HFFc6 (cell line): ENCODE measurements at regions not wholly inside any gene's neighbourhood (a gene's known extent, or its start where the extent isn't known, plus 50 kb on each side); places are given as distances from the start of the nearest gene placed in this dataset.

ENCODE experiments used
- DNase-seq: peaks from one replicate; pipeline ENCODE4 v3.0.0-alpha.2; 2018
- H3K27ac Mint-ChIP-seq: 2 replicates; pipeline ENCODE4 v1.8.0; 2020; ENCODE audit warnings: mild to moderate bottlenecking, mixed read lengths
- H3K27me3 Mint-ChIP-seq: 2 replicates; pipeline ENCODE4 v1.8.0; 2021; ENCODE audit warnings: mild to moderate bottlenecking, moderate library complexity, mixed read lengths; ENCODE audit not compliant: insufficient read depth
- H3K36me3 Mint-ChIP-seq: 2 replicates; pipeline ENCODE4 v1.8.0; 2021; ENCODE audit warnings: low read depth, mixed read lengths
- H3K4me1 Mint-ChIP-seq: 2 replicates; pipeline ENCODE4 v1.8.0; 2020; ENCODE audit warnings: low read depth, mixed read lengths
- H3K4me3 Mint-ChIP-seq: 2 replicates; pipeline ENCODE4 v1.8.0; 2020; ENCODE audit warnings: mild to moderate bottlenecking, moderate library complexity, mixed read lengths
- H3K9me3 Mint-ChIP-seq: 2 replicates; pipeline ENCODE4 v1.8.0; 2020; ENCODE audit warnings: mild to moderate bottlenecking, mixed read lengths
- CTCF ChIP-seq: fragments of 200-600 bp; sonication (generic); IDR thresholded peaks from 2 replicates; pipeline ENCODE4 v1.5.0; 2021; ENCODE audit warnings: antibody characterized with exemption, mild to moderate bottlenecking

DNA sequence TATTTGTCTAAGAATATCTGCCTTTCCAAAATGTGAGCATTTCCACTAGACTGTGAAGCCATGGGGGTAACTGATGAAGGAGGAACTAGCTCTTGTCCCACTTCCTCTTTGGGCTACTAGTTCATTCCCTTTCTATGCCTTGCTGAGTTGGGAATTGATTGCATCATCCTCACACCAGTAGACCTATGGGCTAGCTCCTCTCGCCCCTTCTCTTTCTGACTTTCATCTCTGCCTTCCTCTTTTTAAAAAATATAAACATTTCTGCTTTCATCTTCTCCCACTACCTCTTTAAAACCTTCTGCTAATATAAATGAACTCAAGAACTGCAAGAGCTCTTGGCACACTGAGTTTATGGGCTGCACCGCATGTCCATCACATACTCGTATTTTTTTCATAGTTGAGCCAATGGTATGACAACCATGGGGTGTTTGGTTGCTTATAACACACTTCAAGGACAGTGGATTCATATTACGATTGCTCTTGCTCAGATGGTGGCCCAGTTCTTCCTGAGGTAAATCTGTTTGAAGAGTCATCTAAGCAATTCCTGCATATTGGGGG is 182.0 kb downstream of the REEP3 start:
- Mint-ChIP-seq H3K36me3 (peaks cover 3% of the 10 kb centered on the region; the same call in 1 of the 2 replicates), H3K4me1 (peaks cover 54% of the 10 kb centered on the region), H3K27me3 (no peaks in the 10 kb centered on the region), H3K4me3 (no peak overlapping the region), H3K27ac (no peak overlapping the region), H3K9me3 (no peaks in the 10 kb centered on the region)
- no peak for TF ChIP-seq CTCF
- no peak for DNase-seq

DNA sequence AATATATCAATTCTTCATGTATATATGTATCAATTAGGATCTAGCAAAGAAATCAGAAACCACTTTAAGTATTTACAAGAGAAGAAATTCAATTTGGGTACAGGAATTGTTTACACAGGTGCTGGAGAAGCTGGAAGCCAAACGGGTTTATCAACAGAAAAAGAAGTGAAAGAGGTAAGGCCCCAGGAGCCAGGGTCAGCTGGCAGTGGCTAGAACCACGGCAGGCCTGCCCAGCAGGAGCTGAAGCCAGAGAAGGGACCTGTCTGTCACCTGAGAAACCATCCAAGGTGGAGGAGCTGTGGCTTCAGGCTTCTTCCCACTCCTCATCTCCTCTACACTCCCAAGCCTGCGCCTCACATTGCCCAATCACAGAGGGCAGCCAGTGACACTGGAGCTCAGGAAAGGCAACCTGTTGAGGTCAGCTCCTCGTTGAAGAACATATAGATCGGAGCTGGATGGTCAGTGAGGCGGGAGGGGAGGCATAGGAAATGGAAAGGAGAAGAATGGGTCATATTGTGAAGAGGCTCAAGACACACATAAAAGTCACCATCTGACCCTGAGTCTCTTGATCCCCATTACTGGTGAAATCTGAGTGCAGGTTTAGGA is 182.6 kb downstream of the REEP3 start:
- no peak for TF ChIP-seq CTCF
- no peak overlapping the region for H3K4me3 Mint-ChIP-seq
- H3K9me3 Mint-ChIP-seq = no peaks in the 10 kb centered on the region
- H3K27me3 Mint-ChIP-seq = no peaks in the 10 kb centered on the region
- peaks cover 3% of the 10 kb centered on the region; the same call in 1 of the 2 replicates for H3K36me3 Mint-ChIP-seq
- H3K4me1 Mint-ChIP-seq = peaks cover 53% of the 10 kb centered on the region
- DNase-seq = no peak
- H3K27ac Mint-ChIP-seq = no peak overlapping the region

GRCh38 chr10:63707254-63707910 is 186.2 kb downstream of the REEP3 start:
- H3K4me3 Mint-ChIP-seq = peak overlapping the region; percentile 7; the same call in 1 of the 2 replicates

GRCh38 chr10:63708421-63708820 is 187.2 kb downstream of the REEP3 start:
- H3K4me3 Mint-ChIP-seq = no peak overlapping the region
- no peak for TF ChIP-seq CTCF
- H3K9me3 Mint-ChIP-seq = no peaks in the 10 kb centered on the region
- H3K27ac Mint-ChIP-seq = no peak overlapping the region
- peaks cover 3% of the 10 kb centered on the region; the same call in 1 of the 2 replicates for H3K36me3 Mint-ChIP-seq
- H3K4me1 Mint-ChIP-seq = peaks cover 51% of the 10 kb centered on the region
- no peak for DNase-seq
- H3K27me3 Mint-ChIP-seq = no peaks in the 10 kb centered on the region; the same call in 1 of the 2 replicates

More at GRCh38 chr10:63707254-63707910, 186.2 kb downstream of the REEP3 start:
- H3K27ac Mint-ChIP-seq = peak overlapping the region; percentile 70
- no peaks in the 10 kb centered on the region for H3K9me3 Mint-ChIP-seq
- peaks cover 3% of the 10 kb centered on the region; the same call in 1 of the 2 replicates for H3K36me3 Mint-ChIP-seq
- no peaks in the 10 kb centered on the region; the same call in 1 of the 2 replicates for H3K27me3 Mint-ChIP-seq
- H3K4me1 Mint-ChIP-seq = peaks cover 45% of the 10 kb centered on the region
- peak; percentile 99 for DNase-seq
- TF ChIP-seq CTCF = no peak

GRCh38 chr10:63710703-63711102 is 189.5 kb downstream of the REEP3 start:
- no peak for TF ChIP-seq CTCF
- Mint-ChIP-seq H3K27ac (no peak overlapping the region), H3K4me3 (no peak overlapping the region), H3K27me3 (no peaks in the 10 kb centered on the region; the same call in 1 of the 2 replicates), H3K36me3 (no peaks in the 10 kb centered on the region), H3K9me3 (no peaks in the 10 kb centered on the region), H3K4me1 (peaks cover 62% of the 10 kb centered on the region)
- DNase-seq = no peak
